ENCODE measurements at regions not wholly inside any gene's neighbourhood (a gene's known extent, or its start where the extent isn't known, plus 50 kb on each side); places are given as distances from the start of the nearest gene placed in this dataset.

GRCh38 chr22:34326901-34327300, 406.6 kb upstream of the LARGE1 start:
- DNase-seq (ENCODE audit: low read depth in 1 of 2, low spot score in 2 of 2): no peak
- no peaks in the 10 kb centered on the region for H3K4me1 ChIP-seq (replicated peaks)
- H3K27ac ChIP-seq: no peak overlapping the region
- no peaks in the 10 kb centered on the region for H3K36me3 ChIP-seq
- H3K4me3 ChIP-seq: no peak overlapping the region
- no peaks in the 10 kb centered on the region for H3K9me3 ChIP-seq (replicated peaks)
- H3K27me3 ChIP-seq (replicated peaks): no peaks in the 10 kb centered on the region

- no peak for DNase-seq (ENCODE audit: low read depth in 1 of 2, low spot score in 2 of 2)
- no peak overlapping the region for H3K4me3 ChIP-seq
- no peaks in the 10 kb centered on the region for H3K27me3 ChIP-seq (replicated peaks)
- H3K4me1 ChIP-seq (replicated peaks): no peaks in the 10 kb centered on the region
- no peak overlapping the region for H3K27ac ChIP-seq
- no peaks in the 10 kb centered on the region for H3K9me3 ChIP-seq (replicated peaks)
- no peaks in the 10 kb centered on the region for H3K36me3 ChIP-seq
These were observed 410.2 kb upstream of the LARGE1 start for GRCh38 chr22:34330432-34330831.

- H3K36me3 ChIP-seq: no peaks in the 10 kb centered on the region
- H3K4me1 ChIP-seq (replicated peaks): no peaks in the 10 kb centered on the region
- no peaks in the 10 kb centered on the region for H3K27me3 ChIP-seq (replicated peaks)
- no peak overlapping the region for H3K4me3 ChIP-seq
- H3K9me3 ChIP-seq (replicated peaks): no peaks in the 10 kb centered on the region
- H3K27ac ChIP-seq: no peak overlapping the region
- DNase-seq (ENCODE audit: low read depth in 1 of 2, low spot score in 2 of 2): no peak
These were observed 413.0 kb upstream of the LARGE1 start for GRCh38 chr22:34333285-34333684.

GRCh38 chr22:34334893-34335292, 414.6 kb upstream of the LARGE1 start:
- Histone ChIP-seq H3K27ac (no peak overlapping the region), H3K4me3 (no peak overlapping the region), H3K27me3 (replicated peaks) (no peaks in the 10 kb centered on the region), H3K9me3 (replicated peaks) (no peaks in the 10 kb centered on the region), H3K4me1 (replicated peaks) (no peaks in the 10 kb centered on the region), H3K36me3 (no peaks in the 10 kb centered on the region)
- no peak for DNase-seq (ENCODE audit: low read depth in 1 of 2, low spot score in 2 of 2)

- no peak for DNase-seq (ENCODE audit: low read depth in 1 of 2, low spot score in 2 of 2)
- no peaks in the 10 kb centered on the region for H3K27me3 ChIP-seq (replicated peaks)
- H3K4me1 ChIP-seq (replicated peaks): no peaks in the 10 kb centered on the region
- H3K4me3 ChIP-seq: no peak overlapping the region
- H3K27ac ChIP-seq: no peak overlapping the region
- no peaks in the 10 kb centered on the region for H3K9me3 ChIP-seq (replicated peaks)
- no peaks in the 10 kb centered on the region for H3K36me3 ChIP-seq
These were observed 424.4 kb upstream of the LARGE1 start for GRCh38 chr22:34344702-34345101.

- no peaks in the 10 kb centered on the region for H3K36me3 ChIP-seq
- H3K27me3 ChIP-seq (replicated peaks): no peaks in the 10 kb centered on the region
- H3K9me3 ChIP-seq (replicated peaks): no peaks in the 10 kb centered on the region
- DNase-seq (ENCODE audit: low read depth in 1 of 2, low spot score in 2 of 2): no peak
- H3K4me1 ChIP-seq (replicated peaks): no peaks in the 10 kb centered on the region
- no peak overlapping the region for H3K4me3 ChIP-seq
- H3K27ac ChIP-seq: no peak overlapping the region
These were observed 434.0 kb upstream of the LARGE1 start for GRCh38 chr22:34354071-34354817.

GRCh38 chr22:34356481-34356880, 436.2 kb upstream of the LARGE1 start:
- DNase-seq (ENCODE audit: low read depth in 1 of 2, low spot score in 2 of 2): no peak

GRCh38 chr22:34370711-34371110, 450.4 kb upstream of the LARGE1 start:
- no peaks in the 10 kb centered on the region; the same call in 1 of the 2 replicates for H3K9me3 ChIP-seq (replicated peaks)
- no peaks in the 10 kb centered on the region for H3K27me3 ChIP-seq (replicated peaks)
- no peak overlapping the region for H3K27ac ChIP-seq
- H3K4me3 ChIP-seq: no peak overlapping the region
- DNase-seq (ENCODE audit: low read depth in 1 of 2, low spot score in 2 of 2): no peak
- no peaks in the 10 kb centered on the region for H3K36me3 ChIP-seq
- no peaks in the 10 kb centered on the region for H3K4me1 ChIP-seq (replicated peaks)

More at GRCh38 chr22:34356481-34356880, 436.2 kb upstream of the LARGE1 start:
- Histone ChIP-seq H3K4me1 (replicated peaks) (no peaks in the 10 kb centered on the region), H3K27me3 (replicated peaks) (no peaks in the 10 kb centered on the region), H3K27ac (no peak overlapping the region), H3K36me3 (no peaks in the 10 kb centered on the region), H3K9me3 (replicated peaks) (no peaks in the 10 kb centered on the region), H3K4me3 (no peak overlapping the region)

- Histone ChIP-seq H3K4me3 (no peak overlapping the region), H3K27ac (no peak overlapping the region), H3K36me3 (no peaks in the 10 kb centered on the region), H3K9me3 (replicated peaks) (no peaks in the 10 kb centered on the region), H3K4me1 (replicated peaks) (no peaks in the 10 kb centered on the region), H3K27me3 (replicated peaks) (no peaks in the 10 kb centered on the region)
- DNase-seq (ENCODE audit: low read depth in 1 of 2, low spot score in 2 of 2): no peak
These were observed 459.5 kb upstream of the LARGE1 start for GRCh38 chr22:34379825-34380224.

- H3K4me3 ChIP-seq: no peak overlapping the region
- no peaks in the 10 kb centered on the region for H3K36me3 ChIP-seq
- no peak for DNase-seq (ENCODE audit: low read depth in 1 of 2, low spot score in 2 of 2)
- H3K27ac ChIP-seq: no peak overlapping the region
- H3K9me3 ChIP-seq (replicated peaks): no peaks in the 10 kb centered on the region; the same call in 1 of the 2 replicates
- no peaks in the 10 kb centered on the region for H3K4me1 ChIP-seq (replicated peaks)
- no peaks in the 10 kb centered on the region for H3K27me3 ChIP-seq (replicated peaks)
These were observed 460.3 kb upstream of the LARGE1 start for GRCh38 chr22:34380532-34380931.

- no peaks in the 10 kb centered on the region for H3K4me1 ChIP-seq (replicated peaks)
- no peak overlapping the region for H3K4me3 ChIP-seq
- no peak for DNase-seq (ENCODE audit: low read depth in 1 of 2, low spot score in 2 of 2)
- H3K27me3 ChIP-seq (replicated peaks): no peaks in the 10 kb centered on the region
- H3K27ac ChIP-seq: no peak overlapping the region
- H3K9me3 ChIP-seq (replicated peaks): no peaks in the 10 kb centered on the region; the same call in 1 of the 2 replicates
- H3K36me3 ChIP-seq: no peaks in the 10 kb centered on the region
These were observed 470.1 kb upstream of the LARGE1 start for GRCh38 chr22:34390400-34390799.

- Histone ChIP-seq H3K4me3 (no peak overlapping the region), H3K9me3 (replicated peaks) (no peaks in the 10 kb centered on the region), H3K4me1 (replicated peaks) (no peaks in the 10 kb centered on the region), H3K27me3 (replicated peaks) (no peaks in the 10 kb centered on the region), H3K27ac (no peak overlapping the region), H3K36me3 (no peaks in the 10 kb centered on the region)
- no peak for DNase-seq (ENCODE audit: low read depth in 1 of 2, low spot score in 2 of 2)
These were observed 475.1 kb upstream of the LARGE1 start for GRCh38 chr22:34395370-34395769.

- Histone ChIP-seq H3K4me3 (no peak overlapping the region), H3K9me3 (replicated peaks) (no peaks in the 10 kb centered on the region), H3K27me3 (replicated peaks) (no peaks in the 10 kb centered on the region), H3K27ac (no peak overlapping the region), H3K36me3 (no peaks in the 10 kb centered on the region), H3K4me1 (replicated peaks) (no peaks in the 10 kb centered on the region)
- no peak for DNase-seq (ENCODE audit: low read depth in 1 of 2, low spot score in 2 of 2)
These were observed 483.4 kb upstream of the LARGE1 start for GRCh38 chr22:34403667-34404066.

- H3K27me3 ChIP-seq (replicated peaks): no peaks in the 10 kb centered on the region
- H3K27ac ChIP-seq: no peak overlapping the region
- H3K9me3 ChIP-seq (replicated peaks): no peaks in the 10 kb centered on the region
- no peaks in the 10 kb centered on the region for H3K36me3 ChIP-seq
- no peaks in the 10 kb centered on the region for H3K4me1 ChIP-seq (replicated peaks)
- no peak for DNase-seq (ENCODE audit: low read depth in 1 of 2, low spot score in 2 of 2)
- no peak overlapping the region for H3K4me3 ChIP-seq
These were observed 489.8 kb upstream of the LARGE1 start for GRCh38 chr22:34410111-34410510.
